OCI-LY1 (cell line): ENCODE measurements at regions not wholly inside any gene's neighbourhood (a gene's known extent, or its start where the extent isn't known, plus 50 kb on each side); places are given as distances from the start of the nearest gene placed in this dataset.

Experiments used
- CTCF ChIP-seq: fragments of 200-600 bp; sonication (generic), shearing (Covaris generic); IDR thresholded peaks from 2 replicates; pipeline ENCODE4 v1.5.1; 2017; ENCODE audit warnings: mild to moderate bottlenecking, antibody characterized with exemption, low read length, moderate library complexity, mixed read lengths
- EZH2 ChIP-seq: fragments of 200-600 bp; sonication (generic), shearing (Covaris generic); IDR thresholded peaks from 2 replicates; pipeline ENCODE4 v1.8.0; 2017; ENCODE audit warnings: borderline replicate concordance, mixed run types, mild to moderate bottlenecking, antibody characterized with exemption, low read length, moderate library complexity, mixed read lengths

DNA sequence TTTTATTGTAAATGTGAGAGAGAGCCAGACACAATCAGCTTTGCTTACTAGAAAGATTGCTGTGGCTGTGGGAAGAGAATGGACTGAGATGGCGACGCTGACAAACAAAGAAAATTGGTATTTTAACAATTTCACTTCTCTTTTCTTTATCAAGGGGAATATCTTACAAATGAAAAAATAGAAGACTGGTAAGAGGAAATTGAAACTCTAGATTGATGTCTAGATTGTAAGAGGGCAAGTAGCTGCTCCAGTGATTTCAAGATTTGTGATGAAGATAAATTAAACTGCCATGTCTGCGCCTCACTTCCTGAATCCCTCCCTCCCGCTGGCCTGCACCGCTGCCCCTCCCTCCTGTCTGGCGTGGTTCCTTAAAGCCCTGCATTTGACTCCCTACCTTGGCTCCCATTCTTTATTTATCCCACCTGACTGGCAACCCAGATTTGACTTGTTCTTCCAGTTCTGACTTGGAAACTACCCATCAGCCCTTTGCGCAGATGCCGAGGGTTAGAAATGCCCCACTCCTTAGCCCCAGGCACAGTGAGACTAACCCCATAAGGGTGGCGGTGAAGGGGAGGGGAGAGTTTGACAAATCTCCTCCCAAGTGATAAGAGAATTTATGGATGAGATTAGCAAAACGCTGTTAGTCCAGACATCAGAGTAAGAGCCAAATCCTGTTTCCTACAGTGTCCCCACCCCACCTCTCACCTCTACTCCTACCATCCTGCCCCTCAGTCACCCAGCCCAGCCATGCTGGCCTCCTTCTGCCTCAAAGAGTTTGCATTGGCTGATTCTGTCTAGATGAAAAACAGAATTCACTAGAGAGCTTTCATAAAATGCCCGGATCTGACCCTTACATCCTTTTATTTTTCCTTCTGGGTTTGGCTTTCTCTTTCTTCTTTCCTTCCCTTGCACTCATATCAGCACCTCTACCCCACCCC, 125.3 kb upstream of the ATF7IP start:
- TF ChIP-seq CTCF: no peak
- TF ChIP-seq EZH2: no peak
